ENCODE measurements at regions not wholly inside any gene's neighbourhood (a gene's known extent, or its start where the extent isn't known, plus 50 kb on each side); places are given as distances from the start of the nearest gene placed in this dataset.

GRCh38 chr22:49047447-49047846, 780.2 kb downstream of the BRD1 start:
- Histone ChIP-seq H3K36me3 (no peaks in the 10 kb centered on the region), H3K9me3 (no peaks in the 10 kb centered on the region), H3K27me3 (no peaks in the 10 kb centered on the region), H3K27ac (no peak overlapping the region), H3K4me1 (ENCODE audit: insufficient read depth) (no peaks in the 10 kb centered on the region), H3K4me3 (no peak overlapping the region)
- 47 to 54% (median 52%) methylated on average over 5 of the region's 5 CpGs for WGBS, 3 donors
- intact Hi-C loops (cut with DNase I), result no loop called here
- DNase-seq, result no peak
- TF ChIP-seq, protein P1, sequence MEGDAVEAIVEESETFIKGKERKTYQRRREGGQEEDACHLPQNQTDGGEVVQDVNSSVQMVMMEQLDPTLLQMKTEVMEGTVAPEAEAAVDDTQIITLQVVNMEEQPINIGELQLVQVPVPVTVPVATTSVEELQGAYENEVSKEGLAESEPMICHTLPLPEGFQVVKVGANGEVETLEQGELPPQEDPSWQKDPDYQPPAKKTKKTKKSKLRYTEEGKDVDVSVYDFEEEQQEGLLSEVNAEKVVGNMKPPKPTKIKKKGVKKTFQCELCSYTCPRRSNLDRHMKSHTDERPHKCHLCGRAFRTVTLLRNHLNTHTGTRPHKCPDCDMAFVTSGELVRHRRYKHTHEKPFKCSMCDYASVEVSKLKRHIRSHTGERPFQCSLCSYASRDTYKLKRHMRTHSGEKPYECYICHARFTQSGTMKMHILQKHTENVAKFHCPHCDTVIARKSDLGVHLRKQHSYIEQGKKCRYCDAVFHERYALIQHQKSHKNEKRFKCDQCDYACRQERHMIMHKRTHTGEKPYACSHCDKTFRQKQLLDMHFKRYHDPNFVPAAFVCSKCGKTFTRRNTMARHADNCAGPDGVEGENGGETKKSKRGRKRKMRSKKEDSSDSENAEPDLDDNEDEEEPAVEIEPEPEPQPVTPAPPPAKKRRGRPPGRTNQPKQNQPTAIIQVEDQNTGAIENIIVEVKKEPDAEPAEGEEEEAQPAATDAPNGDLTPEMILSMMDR (IDR thresholded peaks at IDR 0.05), result no peak
- no peak for TF ChIP-seq POLR2A (IDR thresholded peaks at IDR 0.05)
- TF ChIP-seq EP300 (IDR thresholded peaks at IDR 0.05), result no peak

DNA sequence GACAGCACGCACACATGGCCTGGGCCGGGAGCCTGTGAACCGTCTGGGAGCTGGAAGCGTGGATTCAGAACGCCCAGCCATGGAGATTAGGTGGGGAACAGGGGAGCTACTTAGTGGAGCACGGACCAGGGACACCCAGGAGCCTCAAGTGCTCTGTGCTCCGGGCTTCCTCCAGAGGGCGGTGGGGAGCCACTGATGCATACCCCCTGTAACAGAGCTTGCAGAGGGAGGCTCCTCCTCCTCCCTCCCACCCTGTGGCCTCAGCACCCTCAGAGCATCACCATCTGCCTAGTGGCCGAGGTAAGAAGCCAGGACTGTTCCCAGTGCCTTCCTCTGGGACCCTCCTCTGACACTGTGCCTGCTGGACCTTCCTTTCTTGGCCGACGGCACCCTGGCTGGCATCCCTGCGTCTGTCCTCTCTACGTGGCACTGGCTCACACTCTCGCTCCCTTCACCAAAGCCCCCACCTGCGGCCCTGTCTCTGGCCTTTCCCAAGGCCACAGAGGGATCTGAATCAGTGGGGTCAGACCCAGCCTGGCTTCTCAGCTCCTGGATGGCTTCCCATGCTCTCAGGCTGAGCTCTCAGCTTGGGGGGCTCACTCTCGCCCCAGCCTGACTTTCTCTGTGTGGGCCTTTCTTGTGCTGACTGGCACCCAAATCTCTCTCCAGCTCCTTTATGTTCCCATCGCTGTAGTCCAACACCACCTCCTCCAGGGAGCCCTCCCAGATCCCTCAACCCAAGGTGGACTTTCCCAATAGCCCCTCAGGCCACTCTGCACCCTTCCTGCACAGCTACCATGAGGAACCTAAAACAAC, 780.9 kb downstream of the BRD1 start:
- intact Hi-C loops (cut with DNase I), result no loop called here
- no peaks in the 10 kb centered on the region for H3K4me1 ChIP-seq (ENCODE audit: insufficient read depth)
- WGBS, 3 donors, result 40 to 45% (median 44%) methylated on average over 17 of the region's 17 CpGs
- no peaks in the 10 kb centered on the region for H3K9me3 ChIP-seq
- no peak for DNase-seq
- TF ChIP-seq POLR2A (IDR thresholded peaks at IDR 0.05) (no peak), EP300 (IDR thresholded peaks at IDR 0.05) (no peak)
- TF ChIP-seq, protein P1 (IDR thresholded peaks at IDR 0.05), result no peak
- H3K36me3 ChIP-seq, result no peaks in the 10 kb centered on the region
- no peak overlapping the region for H3K27ac ChIP-seq
- no peaks in the 10 kb centered on the region for H3K27me3 ChIP-seq
- no peak overlapping the region for H3K4me3 ChIP-seq

GRCh38 chr22:49046000-49046545, 781.6 kb downstream of the BRD1 start:
- Histone ChIP-seq H3K27ac (no peak overlapping the region), H3K9me3 (no peaks in the 10 kb centered on the region), H3K4me3 (no peak overlapping the region), H3K36me3 (no peaks in the 10 kb centered on the region), H3K4me1 (ENCODE audit: insufficient read depth) (no peaks in the 10 kb centered on the region), H3K27me3 (no peaks in the 10 kb centered on the region)
- 59 to 66% (median 65%) methylated on average over 7 to 9 of the region's 9 CpGs for WGBS, 3 donors
- no peak for DNase-seq
- TF ChIP-seq POLR2A (IDR thresholded peaks at IDR 0.05) (no peak), EP300 (IDR thresholded peaks at IDR 0.05) (no peak)
- TF ChIP-seq, protein P1 (IDR thresholded peaks at IDR 0.05), result no peak
- intact Hi-C loops (cut with DNase I), result no loop called here

DNA sequence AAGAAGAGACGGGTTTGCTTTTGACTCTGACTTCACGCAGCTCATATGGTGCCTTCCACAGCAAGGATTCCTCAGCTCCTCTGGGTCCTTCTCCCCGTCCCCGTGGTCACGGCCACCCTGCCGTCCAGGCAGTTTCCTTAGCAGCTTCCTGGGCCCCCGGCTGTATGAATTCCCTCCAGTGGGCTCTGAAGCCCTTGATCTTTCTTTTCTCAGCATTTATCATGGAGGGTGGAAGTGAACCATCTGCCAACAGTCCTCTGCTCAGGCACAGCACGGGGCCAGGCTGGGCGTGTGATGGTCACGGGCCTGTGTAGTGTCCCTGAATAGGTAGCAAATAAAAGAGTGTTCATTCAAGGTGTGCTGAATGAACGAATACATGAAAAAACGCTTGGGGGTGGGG, 782.4 kb downstream of the BRD1 start:
- Histone ChIP-seq H3K4me1 (ENCODE audit: insufficient read depth) (no peaks in the 10 kb centered on the region), H3K36me3 (no peaks in the 10 kb centered on the region), H3K9me3 (no peaks in the 10 kb centered on the region), H3K27me3 (no peaks in the 10 kb centered on the region), H3K4me3 (no peak overlapping the region), H3K27ac (no peak overlapping the region)
- TF ChIP-seq EP300 (IDR thresholded peaks at IDR 0.05), result no peak
- TF ChIP-seq POLR2A (IDR thresholded peaks at IDR 0.05), result no peak
- TF ChIP-seq, protein P1 (IDR thresholded peaks at IDR 0.05), result no peak
- WGBS, 3 donors, result 75 to 82% (median 79%) methylated on average over 12 of the region's 12 CpGs
- intact Hi-C loops (cut with DNase I), result no loop called here
- DNase-seq, result no peak
